ENCODE measurements at regions not wholly inside any gene's neighbourhood (a gene's known extent, or its start where the extent isn't known, plus 50 kb on each side); places are given as distances from the start of the nearest gene placed in this dataset.
A peak's percentile ranks its signal among the peaks of the same experiment; 100 is the strongest.

- TF ChIP-seq, protein P1, sequence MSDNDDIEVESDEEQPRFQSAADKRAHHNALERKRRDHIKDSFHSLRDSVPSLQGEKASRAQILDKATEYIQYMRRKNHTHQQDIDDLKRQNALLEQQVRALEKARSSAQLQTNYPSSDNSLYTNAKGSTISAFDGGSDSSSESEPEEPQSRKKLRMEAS (IDR thresholded peaks at IDR 0.05; ENCODE audit: low read depth, low read length): no peak
- TF ChIP-seq POLR2A (IDR thresholded peaks at IDR 0.05; ENCODE audit: extremely low read depth, insufficient read length): no peak
- no peak for TF ChIP-seq MYC (IDR thresholded peaks at IDR 0.05; ENCODE audit: low read depth, low read length)
- TF ChIP-seq, protein P2, sequence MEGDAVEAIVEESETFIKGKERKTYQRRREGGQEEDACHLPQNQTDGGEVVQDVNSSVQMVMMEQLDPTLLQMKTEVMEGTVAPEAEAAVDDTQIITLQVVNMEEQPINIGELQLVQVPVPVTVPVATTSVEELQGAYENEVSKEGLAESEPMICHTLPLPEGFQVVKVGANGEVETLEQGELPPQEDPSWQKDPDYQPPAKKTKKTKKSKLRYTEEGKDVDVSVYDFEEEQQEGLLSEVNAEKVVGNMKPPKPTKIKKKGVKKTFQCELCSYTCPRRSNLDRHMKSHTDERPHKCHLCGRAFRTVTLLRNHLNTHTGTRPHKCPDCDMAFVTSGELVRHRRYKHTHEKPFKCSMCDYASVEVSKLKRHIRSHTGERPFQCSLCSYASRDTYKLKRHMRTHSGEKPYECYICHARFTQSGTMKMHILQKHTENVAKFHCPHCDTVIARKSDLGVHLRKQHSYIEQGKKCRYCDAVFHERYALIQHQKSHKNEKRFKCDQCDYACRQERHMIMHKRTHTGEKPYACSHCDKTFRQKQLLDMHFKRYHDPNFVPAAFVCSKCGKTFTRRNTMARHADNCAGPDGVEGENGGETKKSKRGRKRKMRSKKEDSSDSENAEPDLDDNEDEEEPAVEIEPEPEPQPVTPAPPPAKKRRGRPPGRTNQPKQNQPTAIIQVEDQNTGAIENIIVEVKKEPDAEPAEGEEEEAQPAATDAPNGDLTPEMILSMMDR (IDR thresholded peaks at IDR 0.05; ENCODE audit: low read depth, low read length): no peak
- DNase-seq (ENCODE audit: low read depth): no peak
- no peak overlapping the region for H3K4me3 ChIP-seq (ENCODE audit: low read depth, low read length)
These were observed 59.4 kb upstream of the SPRY2 start for GRCh38 chr13:80400164-80400864.

DNA sequence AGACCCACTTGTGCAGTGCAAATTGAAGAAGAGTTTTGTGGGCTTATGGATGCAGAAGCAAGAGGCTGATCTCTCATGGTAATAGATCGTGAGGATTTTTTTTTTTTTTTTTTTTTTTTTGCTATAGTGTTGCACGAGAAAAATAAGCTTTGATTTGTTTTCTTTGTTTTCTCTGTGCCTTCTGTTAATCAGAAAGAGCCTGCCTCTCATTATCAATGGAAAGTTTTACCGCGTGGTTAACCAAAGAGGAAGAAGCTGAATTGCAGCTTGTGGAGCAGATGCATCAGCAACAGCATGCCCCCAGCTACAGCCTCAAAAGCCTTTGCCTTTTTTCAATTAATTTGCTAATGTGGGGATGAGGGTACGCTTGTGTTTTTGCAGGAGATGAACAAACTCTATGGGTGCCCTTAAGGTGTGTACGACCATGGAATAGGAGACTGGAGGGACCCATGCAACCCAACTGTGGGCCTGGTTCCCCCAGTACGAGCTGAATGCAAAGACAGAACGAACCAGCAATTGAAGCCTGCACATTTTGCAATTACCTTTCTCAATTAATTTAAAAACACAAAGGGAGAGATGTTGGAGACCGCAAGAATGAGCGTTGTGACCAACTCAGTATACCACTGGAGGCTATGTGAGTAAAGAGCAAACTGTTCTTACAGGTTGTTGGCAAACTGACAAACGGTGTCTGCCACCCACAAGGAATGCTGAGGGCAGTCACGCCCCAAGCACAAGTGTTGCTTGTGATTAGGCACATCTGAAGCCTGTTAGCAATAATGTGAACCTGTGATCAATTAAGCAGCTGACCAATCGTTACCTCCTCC is 58.6 kb upstream of the SPRY2 start:
- peak; percentile 73 for DNase-seq (ENCODE audit: low read depth)
- H3K4me3 ChIP-seq (ENCODE audit: low read depth, low read length): no peak overlapping the region
- TF ChIP-seq, protein P2 (IDR thresholded peaks at IDR 0.05; ENCODE audit: low read depth, low read length): no peak
- TF ChIP-seq, protein P1 (IDR thresholded peaks at IDR 0.05; ENCODE audit: low read depth, low read length): peak; percentile 83
- peak; percentile 73 for TF ChIP-seq MYC (IDR thresholded peaks at IDR 0.05; ENCODE audit: low read depth, low read length)
